ENCODE measurements at regions not wholly inside any gene's neighbourhood (a gene's known extent, or its start where the extent isn't known, plus 50 kb on each side); places are given as distances from the start of the nearest gene placed in this dataset.

DNA sequence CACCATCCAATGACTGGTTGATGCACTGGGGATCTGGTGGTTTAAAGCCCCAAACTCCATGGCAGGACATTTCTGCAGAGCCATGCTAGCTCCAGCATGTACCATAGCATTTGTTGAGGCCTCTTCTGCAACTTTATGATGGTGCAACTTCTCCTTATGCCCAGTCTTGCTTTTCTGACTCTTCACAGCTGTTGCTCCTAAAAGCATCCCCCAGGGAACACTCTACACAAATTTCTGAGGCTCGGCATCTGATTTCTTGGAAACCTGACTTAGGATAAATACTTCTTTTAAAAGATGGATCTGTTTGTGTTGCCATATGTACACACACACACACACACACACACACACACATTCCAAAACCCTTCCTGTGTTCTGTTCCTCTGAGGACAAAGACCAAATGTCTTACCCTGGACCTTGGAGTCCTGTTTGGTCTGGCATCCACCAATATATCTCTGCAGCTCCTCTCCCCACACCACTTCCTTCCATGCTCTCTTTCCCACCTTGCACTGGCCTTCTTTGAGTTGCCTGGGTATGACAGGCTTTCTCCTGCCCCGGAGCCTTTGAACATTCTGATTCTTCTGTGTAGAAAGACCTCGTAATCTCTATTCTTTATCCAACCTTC, 388.5 kb upstream of the ZNF507 start:
- Histone ChIP-seq H3K27ac (ENCODE audit: low read depth, low read length) (no peak overlapping the region), H3K9me3 (ENCODE audit: control insufficient read depth in 1 of 2, low read length in 2 of 2) (no peaks in the 10 kb centered on the region), H3K9ac (ENCODE audit: low read depth in 1 of 2, low read length in 2 of 2) (no peak overlapping the region), H3K36me3 (ENCODE audit: control insufficient read depth in 1 of 2, insufficient read depth in 2 of 2, low read length in 2 of 2) (no peaks in the 10 kb centered on the region), H3K27me3 (ENCODE audit: control insufficient read depth in 1 of 2, insufficient read depth in 2 of 2, low read length in 2 of 2) (no peaks in the 10 kb centered on the region), H3K4me1 (ENCODE audit: control insufficient read depth in 1 of 2, insufficient read depth in 2 of 2, low read length in 2 of 2) (no peaks in the 10 kb centered on the region), H3K4me3 (ENCODE audit: low read depth in 1 of 2, low read length in 2 of 2) (no peak overlapping the region)

DNA sequence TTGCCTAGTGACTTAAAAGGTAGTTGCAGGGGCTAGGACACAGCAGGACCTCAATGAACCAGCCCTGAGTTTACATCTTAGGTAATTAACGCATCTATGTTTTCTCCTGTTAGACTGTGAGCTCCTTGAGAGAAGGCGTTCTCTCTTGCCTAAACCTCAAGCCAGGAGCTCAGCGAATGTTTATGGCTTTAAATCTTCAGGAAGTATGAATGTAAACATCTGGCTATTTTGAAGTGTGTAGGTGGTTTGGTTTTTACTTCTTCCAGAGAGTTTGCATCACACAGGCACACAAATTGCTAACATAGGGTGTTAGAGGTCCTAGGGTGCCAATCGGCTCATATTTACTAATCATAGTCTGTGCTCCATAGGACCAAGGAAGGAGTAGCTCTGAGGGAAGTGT, 387.7 kb upstream of the ZNF507 start:
- Histone ChIP-seq H3K36me3 (ENCODE audit: control insufficient read depth in 1 of 2, insufficient read depth in 2 of 2, low read length in 2 of 2) (no peaks in the 10 kb centered on the region), H3K4me3 (ENCODE audit: low read depth in 1 of 2, low read length in 2 of 2) (no peak overlapping the region), H3K9me3 (ENCODE audit: control insufficient read depth in 1 of 2, low read length in 2 of 2) (no peaks in the 10 kb centered on the region), H3K4me1 (ENCODE audit: control insufficient read depth in 1 of 2, insufficient read depth in 2 of 2, low read length in 2 of 2) (no peaks in the 10 kb centered on the region), H3K9ac (ENCODE audit: low read depth in 1 of 2, low read length in 2 of 2) (no peak overlapping the region), H3K27me3 (ENCODE audit: control insufficient read depth in 1 of 2, insufficient read depth in 2 of 2, low read length in 2 of 2) (no peaks in the 10 kb centered on the region), H3K27ac (ENCODE audit: low read depth, low read length) (no peak overlapping the region)

DNA sequence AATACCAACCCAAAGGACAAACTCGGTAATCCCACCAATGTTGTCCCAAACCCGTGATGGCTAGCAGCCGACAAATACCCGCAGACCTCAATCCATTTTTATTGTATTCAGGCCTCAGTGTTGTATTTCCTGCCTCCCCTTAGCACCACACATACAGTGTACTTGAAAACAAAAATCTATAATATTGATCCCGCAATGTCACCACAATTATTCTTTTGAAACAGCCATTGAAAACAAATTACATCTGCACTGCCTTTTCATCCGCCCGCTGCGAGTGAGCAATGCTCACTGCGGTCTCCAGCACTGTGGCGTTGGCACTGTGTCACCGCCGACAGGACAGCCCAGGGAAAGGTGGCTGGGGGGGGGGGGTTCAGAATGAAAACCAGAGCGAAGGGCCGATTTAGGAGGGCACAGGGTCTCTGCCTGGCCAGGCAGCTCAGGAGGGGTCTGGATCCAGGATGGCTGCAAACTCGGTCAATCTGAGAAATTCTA, 385.8 kb upstream of the ZNF507 start:
- no peaks in the 10 kb centered on the region for H3K4me1 ChIP-seq (ENCODE audit: control insufficient read depth in 1 of 2, insufficient read depth in 2 of 2, low read length in 2 of 2)

DNA sequence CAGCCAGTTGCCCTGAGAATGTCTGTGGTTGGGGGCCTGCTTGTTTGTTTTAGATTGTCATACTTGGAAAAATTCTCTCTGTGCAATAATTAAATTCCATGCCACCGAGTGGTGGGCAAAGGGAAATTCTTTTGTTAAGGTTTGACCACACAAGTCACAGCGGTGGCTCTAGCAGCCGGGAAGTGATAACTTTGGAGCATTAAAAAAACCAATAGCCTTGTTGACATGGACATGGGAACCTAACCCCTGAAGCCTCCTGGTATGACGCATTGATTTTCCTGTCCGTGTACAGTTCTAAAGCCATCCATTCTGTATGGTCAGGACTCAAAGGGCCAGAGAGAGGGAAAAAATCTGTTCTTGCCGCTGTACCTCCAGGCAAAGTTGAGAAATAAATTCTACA, 384.9 kb upstream of the ZNF507 start:
- no peaks in the 10 kb centered on the region for H3K27me3 ChIP-seq (ENCODE audit: control insufficient read depth in 1 of 2, insufficient read depth in 2 of 2, low read length in 2 of 2)
- no peak overlapping the region for H3K9ac ChIP-seq (ENCODE audit: low read depth in 1 of 2, low read length in 2 of 2)
- H3K27ac ChIP-seq (ENCODE audit: low read depth, low read length), result no peak overlapping the region
- H3K4me1 ChIP-seq (ENCODE audit: control insufficient read depth in 1 of 2, insufficient read depth in 2 of 2, low read length in 2 of 2), result no peaks in the 10 kb centered on the region
- no peak overlapping the region for H3K4me3 ChIP-seq (ENCODE audit: low read depth in 1 of 2, low read length in 2 of 2)
- no peaks in the 10 kb centered on the region for H3K9me3 ChIP-seq (ENCODE audit: control insufficient read depth in 1 of 2, low read length in 2 of 2)
- H3K36me3 ChIP-seq (ENCODE audit: control insufficient read depth in 1 of 2, insufficient read depth in 2 of 2, low read length in 2 of 2), result no peaks in the 10 kb centered on the region

More for the DNA sequence above, 385.8 kb upstream of the ZNF507 start:
- no peak overlapping the region for H3K9ac ChIP-seq (ENCODE audit: low read depth in 1 of 2, low read length in 2 of 2)
- no peaks in the 10 kb centered on the region for H3K36me3 ChIP-seq (ENCODE audit: control insufficient read depth in 1 of 2, insufficient read depth in 2 of 2, low read length in 2 of 2)
- H3K27ac ChIP-seq (ENCODE audit: low read depth, low read length), result no peak overlapping the region
- H3K27me3 ChIP-seq (ENCODE audit: control insufficient read depth in 1 of 2, insufficient read depth in 2 of 2, low read length in 2 of 2), result no peaks in the 10 kb centered on the region
- no peak overlapping the region for H3K4me3 ChIP-seq (ENCODE audit: low read depth in 1 of 2, low read length in 2 of 2)
- H3K9me3 ChIP-seq (ENCODE audit: control insufficient read depth in 1 of 2, low read length in 2 of 2), result no peaks in the 10 kb centered on the region

DNA sequence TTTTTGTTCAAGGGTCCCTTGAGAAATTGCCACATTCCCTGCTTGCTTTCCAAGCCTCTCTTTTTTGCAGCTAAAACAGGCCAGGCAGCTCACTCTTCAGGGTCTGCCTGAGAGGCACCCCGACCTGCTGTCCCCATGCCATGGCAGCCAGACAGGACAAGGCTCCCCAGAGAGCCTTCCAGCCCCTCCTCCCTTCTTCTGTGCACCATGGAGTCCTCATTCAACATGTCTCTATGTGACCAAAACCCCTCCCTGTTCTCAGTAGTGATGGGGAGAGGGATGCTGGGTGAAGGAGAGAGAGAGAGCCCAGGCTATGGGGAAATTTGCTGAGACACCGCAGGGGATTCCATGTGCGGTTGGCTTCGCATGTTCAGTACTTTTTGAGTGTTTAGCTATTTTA, 384.2 kb upstream of the ZNF507 start:
- H3K9ac ChIP-seq (ENCODE audit: low read depth in 1 of 2, low read length in 2 of 2), result no peak overlapping the region
- no peaks in the 10 kb centered on the region for H3K27me3 ChIP-seq (ENCODE audit: control insufficient read depth in 1 of 2, insufficient read depth in 2 of 2, low read length in 2 of 2)
- H3K27ac ChIP-seq (ENCODE audit: low read depth, low read length), result no peak overlapping the region
- H3K4me1 ChIP-seq (ENCODE audit: control insufficient read depth in 1 of 2, insufficient read depth in 2 of 2, low read length in 2 of 2), result no peaks in the 10 kb centered on the region
- H3K4me3 ChIP-seq (ENCODE audit: low read depth in 1 of 2, low read length in 2 of 2), result no peak overlapping the region
- no peaks in the 10 kb centered on the region for H3K9me3 ChIP-seq (ENCODE audit: control insufficient read depth in 1 of 2, low read length in 2 of 2)
- H3K36me3 ChIP-seq (ENCODE audit: control insufficient read depth in 1 of 2, insufficient read depth in 2 of 2, low read length in 2 of 2), result no peaks in the 10 kb centered on the region

- no peak overlapping the region for H3K9ac ChIP-seq (ENCODE audit: low read depth in 1 of 2, low read length in 2 of 2)
- no peaks in the 10 kb centered on the region for H3K36me3 ChIP-seq (ENCODE audit: control insufficient read depth in 1 of 2, insufficient read depth in 2 of 2, low read length in 2 of 2)
- H3K9me3 ChIP-seq (ENCODE audit: control insufficient read depth in 1 of 2, low read length in 2 of 2), result no peaks in the 10 kb centered on the region
- no peaks in the 10 kb centered on the region for H3K4me1 ChIP-seq (ENCODE audit: control insufficient read depth in 1 of 2, insufficient read depth in 2 of 2, low read length in 2 of 2)
- H3K27me3 ChIP-seq (ENCODE audit: control insufficient read depth in 1 of 2, insufficient read depth in 2 of 2, low read length in 2 of 2), result no peaks in the 10 kb centered on the region
- no peak overlapping the region for H3K4me3 ChIP-seq (ENCODE audit: low read depth in 1 of 2, low read length in 2 of 2)
- no peak overlapping the region for H3K27ac ChIP-seq (ENCODE audit: low read depth, low read length)
Measured at GRCh38 chr19:31961667-31962066, 383.7 kb upstream of the ZNF507 start.

GRCh38 chr19:31962561-31962996, 382.8 kb upstream of the ZNF507 start:
- Histone ChIP-seq H3K27me3 (ENCODE audit: control insufficient read depth in 1 of 2, insufficient read depth in 2 of 2, low read length in 2 of 2) (no peaks in the 10 kb centered on the region), H3K36me3 (ENCODE audit: control insufficient read depth in 1 of 2, insufficient read depth in 2 of 2, low read length in 2 of 2) (no peaks in the 10 kb centered on the region), H3K4me1 (ENCODE audit: control insufficient read depth in 1 of 2, insufficient read depth in 2 of 2, low read length in 2 of 2) (no peaks in the 10 kb centered on the region), H3K4me3 (ENCODE audit: low read depth in 1 of 2, low read length in 2 of 2) (no peak overlapping the region), H3K9me3 (ENCODE audit: control insufficient read depth in 1 of 2, low read length in 2 of 2) (no peaks in the 10 kb centered on the region), H3K9ac (ENCODE audit: low read depth in 1 of 2, low read length in 2 of 2) (no peak overlapping the region), H3K27ac (ENCODE audit: low read depth, low read length) (no peak overlapping the region)

- Histone ChIP-seq H3K27me3 (ENCODE audit: control insufficient read depth in 1 of 2, insufficient read depth in 2 of 2, low read length in 2 of 2) (no peaks in the 10 kb centered on the region), H3K9ac (ENCODE audit: low read depth in 1 of 2, low read length in 2 of 2) (no peak overlapping the region), H3K4me3 (ENCODE audit: low read depth in 1 of 2, low read length in 2 of 2) (no peak overlapping the region), H3K4me1 (ENCODE audit: control insufficient read depth in 1 of 2, insufficient read depth in 2 of 2, low read length in 2 of 2) (no peaks in the 10 kb centered on the region), H3K9me3 (ENCODE audit: control insufficient read depth in 1 of 2, low read length in 2 of 2) (no peaks in the 10 kb centered on the region), H3K36me3 (ENCODE audit: control insufficient read depth in 1 of 2, insufficient read depth in 2 of 2, low read length in 2 of 2) (no peaks in the 10 kb centered on the region), H3K27ac (ENCODE audit: low read depth, low read length) (no peak overlapping the region)
Measured at GRCh38 chr19:31963746-31964145, 381.7 kb upstream of the ZNF507 start.

DNA sequence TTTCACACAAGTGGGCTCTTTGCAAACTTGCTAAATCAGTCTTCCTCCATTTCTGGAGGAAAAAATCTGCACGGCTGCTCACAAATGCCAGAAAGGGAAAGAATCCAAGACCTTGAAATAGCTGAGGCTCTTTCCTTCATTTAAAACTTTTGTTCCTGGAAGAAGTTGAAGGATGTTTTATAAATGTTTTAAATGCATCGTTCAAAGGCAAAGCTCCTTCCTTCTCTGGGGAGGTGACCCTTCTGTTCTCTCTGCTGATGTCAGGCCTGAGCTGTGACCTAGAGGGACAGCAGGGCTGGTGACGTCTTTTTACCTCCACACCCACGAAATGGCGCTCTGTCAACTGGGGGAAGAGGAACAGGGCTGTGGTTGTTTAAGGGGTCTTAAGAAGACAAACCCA, 376.4 kb upstream of the ZNF507 start:
- Histone ChIP-seq H3K27me3 (ENCODE audit: control insufficient read depth in 1 of 2, insufficient read depth in 2 of 2, low read length in 2 of 2) (no peaks in the 10 kb centered on the region), H3K27ac (ENCODE audit: low read depth, low read length) (no peak overlapping the region), H3K4me1 (ENCODE audit: control insufficient read depth in 1 of 2, insufficient read depth in 2 of 2, low read length in 2 of 2) (no peaks in the 10 kb centered on the region)

DNA sequence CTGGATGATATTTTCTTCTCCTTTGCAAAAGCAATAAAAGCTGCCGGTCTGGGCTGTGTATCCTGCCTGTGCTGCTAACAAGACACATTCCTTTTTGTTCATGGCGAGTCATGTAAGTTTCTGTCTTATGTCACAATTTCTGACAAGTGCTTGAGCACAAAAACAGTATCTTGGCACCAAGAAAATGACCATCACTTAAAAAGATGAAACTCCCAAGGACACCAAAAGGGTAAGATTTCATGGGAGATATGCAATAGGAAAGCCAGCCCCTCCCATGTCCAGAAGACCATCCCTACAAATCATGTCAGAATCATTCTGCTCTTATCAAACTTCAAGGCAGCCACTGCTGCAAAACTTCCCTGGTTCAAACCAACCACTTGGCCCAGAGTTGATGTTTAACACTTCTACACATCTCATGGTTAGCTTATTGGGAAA, 375.4 kb upstream of the ZNF507 start:
- H3K4me1 ChIP-seq (ENCODE audit: control insufficient read depth in 1 of 2, insufficient read depth in 2 of 2, low read length in 2 of 2), result no peaks in the 10 kb centered on the region
- no peaks in the 10 kb centered on the region for H3K27me3 ChIP-seq (ENCODE audit: control insufficient read depth in 1 of 2, insufficient read depth in 2 of 2, low read length in 2 of 2)
- H3K27ac ChIP-seq (ENCODE audit: low read depth, low read length), result no peak overlapping the region
- H3K9me3 ChIP-seq (ENCODE audit: control insufficient read depth in 1 of 2, low read length in 2 of 2), result no peaks in the 10 kb centered on the region
- H3K4me3 ChIP-seq (ENCODE audit: low read depth in 1 of 2, low read length in 2 of 2), result no peak overlapping the region
- no peaks in the 10 kb centered on the region for H3K36me3 ChIP-seq (ENCODE audit: control insufficient read depth in 1 of 2, insufficient read depth in 2 of 2, low read length in 2 of 2)
- no peak overlapping the region for H3K9ac ChIP-seq (ENCODE audit: low read depth in 1 of 2, low read length in 2 of 2)

More for the DNA sequence above, 376.4 kb upstream of the ZNF507 start:
- H3K4me3 ChIP-seq (ENCODE audit: low read depth in 1 of 2, low read length in 2 of 2), result no peak overlapping the region
- no peak overlapping the region for H3K9ac ChIP-seq (ENCODE audit: low read depth in 1 of 2, low read length in 2 of 2)
- no peaks in the 10 kb centered on the region for H3K9me3 ChIP-seq (ENCODE audit: control insufficient read depth in 1 of 2, low read length in 2 of 2)
- no peaks in the 10 kb centered on the region for H3K36me3 ChIP-seq (ENCODE audit: control insufficient read depth in 1 of 2, insufficient read depth in 2 of 2, low read length in 2 of 2)

Data from duodenal mucosa (tissue), 2 donors.